Epithelial cell of esophagus (primary cell): ENCODE measurements at regions not wholly inside any gene's neighbourhood (a gene's known extent, or its start where the extent isn't known, plus 50 kb on each side); places are given as distances from the start of the nearest gene placed in this dataset.

Experiments
- DNase-seq: peaks from one replicate; pipeline ENCODE4 v3.0.0; 2010; ENCODE audit warnings: low read depth
- H3K4me3 ChIP-seq: 2 replicates; pipeline ENCODE4 v1.5.1; 2011; ENCODE audit warnings: mild to moderate bottlenecking, low read length, control low read depth
- CTCF ChIP-seq: IDR thresholded peaks from 2 replicates; pipeline ENCODE4 v1.5.1; 2011; ENCODE audit warnings: low read depth, mild to moderate bottlenecking, low read length, control low read depth, inconsistent platforms; ENCODE audit not compliant: insufficient read depth; ENCODE audit errors: missing control alignments

GRCh38 chr1:203401199-203401877, 50.4 kb upstream of the FMOD start:
- no peak for DNase-seq
- no peak overlapping the region for H3K4me3 ChIP-seq
- TF ChIP-seq CTCF: no peak

- DNase-seq: no peak
- no peak overlapping the region for H3K4me3 ChIP-seq
Measured at GRCh38 chr1:203402152-203402551, 51.2 kb upstream of the FMOD start.

GRCh38 chr1:203402629-203403337, 51.9 kb upstream of the FMOD start:
- peak; percentile 83 for DNase-seq
- no peak overlapping the region for H3K4me3 ChIP-seq
- no peak for TF ChIP-seq CTCF

More at GRCh38 chr1:203402152-203402551, 51.2 kb upstream of the FMOD start:
- no peak for TF ChIP-seq CTCF

GRCh38 chr1:203403586-203403985, 52.7 kb upstream of the FMOD start:
- no peak for DNase-seq
- H3K4me3 ChIP-seq: no peak overlapping the region
- TF ChIP-seq CTCF: no peak

GRCh38 chr1:203404546-203404945, 53.6 kb upstream of the FMOD start:
- no peak for DNase-seq
- no peak overlapping the region for H3K4me3 ChIP-seq
- no peak for TF ChIP-seq CTCF

GRCh38 chr1:203405703-203406438, 54.9 kb upstream of the FMOD start:
- no peak for TF ChIP-seq CTCF
- no peak for DNase-seq
- H3K4me3 ChIP-seq: no peak overlapping the region
